OCI-LY1 (cell line): ENCODE measurements at regions not wholly inside any gene's neighbourhood (a gene's known extent, or its start where the extent isn't known, plus 50 kb on each side); places are given as distances from the start of the nearest gene placed in this dataset.

Experiments used
- CTCF ChIP-seq: fragments of 200-600 bp; sonication (generic), shearing (Covaris generic); IDR thresholded peaks from 2 replicates; pipeline ENCODE4 v1.5.1; 2017; ENCODE audit warnings: mild to moderate bottlenecking, antibody characterized with exemption, low read length, moderate library complexity, mixed read lengths
- EZH2 ChIP-seq: fragments of 200-600 bp; sonication (generic), shearing (Covaris generic); IDR thresholded peaks from 2 replicates; pipeline ENCODE4 v1.8.0; 2017; ENCODE audit warnings: borderline replicate concordance, mixed run types, mild to moderate bottlenecking, antibody characterized with exemption, low read length, moderate library complexity, mixed read lengths

DNA sequence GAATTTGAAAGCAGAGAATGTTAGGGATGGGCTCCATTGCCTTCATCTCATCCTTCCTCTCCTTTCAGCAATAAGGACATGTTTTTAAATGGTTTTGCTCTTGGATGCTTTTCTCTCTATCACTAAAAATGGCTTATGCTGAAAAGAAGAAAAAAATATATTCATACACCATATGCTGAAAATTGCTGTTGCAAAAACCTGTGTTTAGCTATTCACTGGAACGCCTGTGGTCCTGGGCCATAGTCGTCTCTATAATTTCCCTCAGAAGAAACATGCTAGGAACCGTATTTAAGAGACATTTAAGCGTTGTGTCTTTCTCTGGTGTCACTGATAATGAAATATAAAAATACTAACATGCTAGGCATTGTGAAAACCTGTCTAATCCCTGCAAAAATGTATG lies 324.9 kb downstream of the TSN start:
- no peak for TF ChIP-seq CTCF
- TF ChIP-seq EZH2 = no peak
